Tibial artery (tissue), 4 donors: ENCODE measurements at regions not wholly inside any gene's neighbourhood (a gene's known extent, or its start where the extent isn't known, plus 50 kb on each side); places are given as distances from the start of the nearest gene placed in this dataset.
A peak's percentile ranks its signal among the peaks of the same experiment; 100 is the strongest.

ENCODE experiments used
- DNase-seq, 2 donors: peaks; one replicate each; pipeline ENCODE4 v3.0.0-alpha.2; 2019
- H3K27ac ChIP-seq, 2 donors: fragments of 200-600 bp; sonication (generic) in 1 of 2; 1 replicate in 1 of 2; 2 replicates in 1 of 2; pipeline ENCODE4 v1.5.1; 2018 to 2019; ENCODE audit warnings: mild to moderate bottlenecking in 1 of 2
- H3K27me3 ChIP-seq, 2 donors: fragments of 200-600 bp; sonication (generic) in 1 of 2; one replicate each; pipeline versions ENCODE4 v1.5.1 to v1.6.0; 2016 to 2019
- H3K36me3 ChIP-seq, 3 donors: fragments of 200-600 bp; sonication (generic) in 2 of 3; one replicate each; pipeline ENCODE4 v1.5.1; 2016 to 2019; ENCODE audit warnings: mild to moderate bottlenecking in 2 of 3
- H3K4me1 ChIP-seq, 4 donors: fragments of 200-600 bp; sonication (generic) in 2 of 4; 1 replicate in 3 of 4; 2 replicates in 1 of 4; pipeline ENCODE4 v1.5.1; 2016 to 2019
- H3K4me3 ChIP-seq, 2 donors: fragments of 200-600 bp; sonication (generic) in 1 of 2; 1 replicate in 1 of 2; 2 replicates in 1 of 2; pipeline ENCODE4 v1.5.1; 2018 to 2019; ENCODE audit warnings: mild to moderate bottlenecking in 2 of 2
- H3K9me3 ChIP-seq, 3 donors: fragments of 200-600 bp; sonication (generic) in 1 of 3; one replicate each; pipeline ENCODE4 v1.5.1; 2016 to 2019
- intact Hi-C: fragments of 100-400 bp; cut with DNase I; formaldehyde crosslinking; loops from one replicate; pipeline ENCODE4 v1.15.0; 2023; ENCODE audit warnings: low total_unique reads
- TF ChIP-seq, protein P1 (sequence below), 2 experiments: fragments of 200-600 bp in 1 of 2; fragments of 450-650 bp in 1 of 2; IDR thresholded peaks; one replicate each; pipeline ENCODE4 v1.5.1; 2017 to 2019; ENCODE audit warnings: antibody characterized with exemption in 2 of 2, mild to moderate bottlenecking in 1 of 2, moderate library complexity in 1 of 2

DNA sequence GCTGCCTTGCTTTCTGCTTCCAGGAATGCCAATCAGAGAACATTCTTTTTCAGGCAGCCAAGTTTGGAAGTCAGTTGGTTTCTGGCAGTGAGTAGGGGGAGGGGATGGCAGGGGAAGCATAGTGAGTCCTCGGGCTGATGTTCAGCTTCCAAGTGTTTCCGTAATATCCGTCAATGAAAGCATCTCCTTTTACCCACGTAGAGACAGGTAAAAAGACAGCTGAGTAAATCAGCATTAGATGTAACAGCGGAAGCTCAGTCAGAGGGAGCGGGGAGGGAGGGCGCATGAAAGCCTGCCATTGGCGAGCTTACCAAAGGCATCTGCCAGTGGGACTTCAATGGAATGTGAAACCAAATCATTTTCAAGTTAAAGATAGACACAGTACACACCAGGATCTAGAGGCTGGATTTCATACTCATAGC, 117.1 kb upstream of the DTNA start:
- peak; percentile 39 to 78 for DNase-seq
- H3K4me3 ChIP-seq: peak overlapping the region; percentile 51 to 55
- TF ChIP-seq, protein P1, sequence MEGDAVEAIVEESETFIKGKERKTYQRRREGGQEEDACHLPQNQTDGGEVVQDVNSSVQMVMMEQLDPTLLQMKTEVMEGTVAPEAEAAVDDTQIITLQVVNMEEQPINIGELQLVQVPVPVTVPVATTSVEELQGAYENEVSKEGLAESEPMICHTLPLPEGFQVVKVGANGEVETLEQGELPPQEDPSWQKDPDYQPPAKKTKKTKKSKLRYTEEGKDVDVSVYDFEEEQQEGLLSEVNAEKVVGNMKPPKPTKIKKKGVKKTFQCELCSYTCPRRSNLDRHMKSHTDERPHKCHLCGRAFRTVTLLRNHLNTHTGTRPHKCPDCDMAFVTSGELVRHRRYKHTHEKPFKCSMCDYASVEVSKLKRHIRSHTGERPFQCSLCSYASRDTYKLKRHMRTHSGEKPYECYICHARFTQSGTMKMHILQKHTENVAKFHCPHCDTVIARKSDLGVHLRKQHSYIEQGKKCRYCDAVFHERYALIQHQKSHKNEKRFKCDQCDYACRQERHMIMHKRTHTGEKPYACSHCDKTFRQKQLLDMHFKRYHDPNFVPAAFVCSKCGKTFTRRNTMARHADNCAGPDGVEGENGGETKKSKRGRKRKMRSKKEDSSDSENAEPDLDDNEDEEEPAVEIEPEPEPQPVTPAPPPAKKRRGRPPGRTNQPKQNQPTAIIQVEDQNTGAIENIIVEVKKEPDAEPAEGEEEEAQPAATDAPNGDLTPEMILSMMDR (IDR thresholded peaks at IDR 0.05): no peak
- intact Hi-C loops: loop anchor here (10.0 kb wide), 3 partner anchors 52 to 192 kb away; no protein-coding TSS in a partner anchor
- peak overlapping the region; percentile 62 to 78 for H3K27ac ChIP-seq
- peaks cover 0 to 60% (median 23%) of the 10 kb centered on the region in 4 donors for H3K4me1 ChIP-seq
- H3K36me3 ChIP-seq: no peaks in the 10 kb centered on the region
- H3K9me3 ChIP-seq: no peaks in the 10 kb centered on the region
- no peaks in the 10 kb centered on the region for H3K27me3 ChIP-seq

GRCh38 chr18:34594266-34594665, 115.8 kb upstream of the DTNA start:
- Histone ChIP-seq H3K9me3 (no peaks in the 10 kb centered on the region), H3K36me3 (no peaks in the 10 kb centered on the region), H3K4me1 (peaks cover 0 to 68% (median 24%) of the 10 kb centered on the region in 4 donors), H3K4me3 (peak overlapping the region; percentile 51 to 55), H3K27ac (peak overlapping the region; percentile 62 to 78), H3K27me3 (no peaks in the 10 kb centered on the region)
- no peak for DNase-seq
- TF ChIP-seq, protein P1 (IDR thresholded peaks at IDR 0.05): no peak
- intact Hi-C loops: loop anchor here (10.0 kb wide), 3 partner anchors 51 to 191 kb away; no protein-coding TSS in a partner anchor

GRCh38 chr18:34595690-34596089, 114.4 kb upstream of the DTNA start:
- Histone ChIP-seq H3K4me3 (peak overlapping the region; percentile 51 to 55), H3K4me1 (peaks cover 0 to 73% (median 22%) of the 10 kb centered on the region in 4 donors), H3K27ac (peak overlapping the region; percentile 62 to 78), H3K36me3 (no peaks in the 10 kb centered on the region), H3K27me3 (no peaks in the 10 kb centered on the region), H3K9me3 (no peaks in the 10 kb centered on the region)
- TF ChIP-seq, protein P1 (IDR thresholded peaks at IDR 0.05): peak in 1 of 2 experiments; percentile 29
- intact Hi-C loops: loop anchor here (10.0 kb wide), 3 partner anchors 49 to 189 kb away; no protein-coding TSS in a partner anchor
- no peak for DNase-seq

DNA sequence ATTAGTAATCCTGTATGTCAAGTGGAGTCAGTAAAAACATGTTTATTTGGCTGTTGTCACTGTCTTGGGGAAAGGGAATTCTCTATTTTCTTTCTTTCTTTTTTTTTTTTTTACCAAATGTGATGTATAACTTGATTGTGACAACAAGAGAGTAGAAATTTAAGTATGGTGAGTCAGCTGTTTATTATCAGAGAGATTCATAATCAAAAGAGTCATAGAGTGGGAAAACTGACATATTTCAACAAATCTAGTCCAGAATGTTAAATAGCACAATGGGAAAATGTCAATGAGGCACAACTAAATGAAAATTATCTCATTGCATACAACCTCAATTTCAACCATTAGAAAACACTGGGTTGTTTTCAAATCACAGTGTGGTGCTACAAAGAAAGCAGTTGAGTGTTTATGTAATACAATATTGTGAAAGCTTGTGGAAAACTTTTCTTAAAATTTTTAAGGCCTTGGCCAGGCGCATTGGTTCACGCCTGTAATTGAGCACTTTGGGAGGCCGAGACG, 111.9 kb upstream of the DTNA start:
- H3K27me3 ChIP-seq: no peaks in the 10 kb centered on the region
- DNase-seq: no peak
- no peaks in the 10 kb centered on the region for H3K9me3 ChIP-seq
- no peak overlapping the region for H3K4me3 ChIP-seq
- no peaks in the 10 kb centered on the region for H3K36me3 ChIP-seq
- intact Hi-C loops: loop anchor here (10.0 kb wide), 3 partner anchors 47 to 187 kb away; no protein-coding TSS in a partner anchor
- peak overlapping the region; percentile 2 to 8 for H3K27ac ChIP-seq
- TF ChIP-seq, protein P1 (IDR thresholded peaks at IDR 0.05): no peak
- H3K4me1 ChIP-seq: peaks cover 0 to 68% (median 21%) of the 10 kb centered on the region in 4 donors

GRCh38 chr18:34600158-34600557, 109.9 kb upstream of the DTNA start:
- TF ChIP-seq, protein P1 (IDR thresholded peaks at IDR 0.05): no peak
- H3K27ac ChIP-seq: no peak overlapping the region
- no peak for DNase-seq
- H3K27me3 ChIP-seq: no peaks in the 10 kb centered on the region
- H3K9me3 ChIP-seq: no peaks in the 10 kb centered on the region
- no peaks in the 10 kb centered on the region for H3K36me3 ChIP-seq
- peaks cover 0 to 77% (median 21%) of the 10 kb centered on the region in 4 donors for H3K4me1 ChIP-seq
- intact Hi-C loops: no loop called here
- H3K4me3 ChIP-seq: no peak overlapping the region
